ENCODE measurements at regions not wholly inside any gene's neighbourhood (a gene's known extent, or its start where the extent isn't known, plus 50 kb on each side); places are given as distances from the start of the nearest gene placed in this dataset.

- WGBS (ENCODE audit: insufficient coverage) = no CpG with 5 or more reads among the region's 3 CpGs
- H3K4me1 ChIP-seq (ENCODE audit: control insufficient read depth in 1 of 2, extremely low read depth in 1 of 2, insufficient read depth in 2 of 2, low read length in 2 of 2) = no peaks in the 10 kb centered on the region
- no peaks in the 10 kb centered on the region for H3K36me3 ChIP-seq (ENCODE audit: control insufficient read depth in 2 of 2, extremely low read depth in 1 of 2, insufficient read depth in 1 of 2, low read length in 1 of 2)
- no peak overlapping the region for H3K27ac ChIP-seq (ENCODE audit: low read length)
- peaks cover 3 to 16% (median 9%) of the 10 kb centered on the region in 3 donors for H3K9me3 Mint-ChIP-seq
- ATAC-seq (replicated peaks in 1 of 4) (no peak), DNase-seq (no peak)
- H3K36me3 Mint-ChIP-seq = no peaks in the 10 kb centered on the region
- H3K9me3 ChIP-seq = no peaks in the 10 kb centered on the region
- ChIA-PET POLR2A (no interaction called here), CTCF (no interaction called here)
- H3K27ac Mint-ChIP-seq = no peak overlapping the region
- H3K4me3 ChIP-seq (ENCODE audit: control insufficient read depth in 1 of 2, extremely low read depth in 1 of 2, low read length in 1 of 2) = no peak overlapping the region
- no peaks in the 10 kb centered on the region for H3K4me1 Mint-ChIP-seq
- no peak overlapping the region for H3K4me3 Mint-ChIP-seq
- no peaks in the 10 kb centered on the region for H3K27me3 ChIP-seq (replicated peaks in 1 of 2; ENCODE audit: control insufficient read depth in 2 of 2, extremely low read depth in 1 of 2, insufficient read depth in 2 of 2, low read length in 1 of 2)
- no peaks in the 10 kb centered on the region for H3K27me3 Mint-ChIP-seq
Measured at GRCh38 chr5:104267320-104268015, 704.9 kb upstream of the NUDT12 start.

- H3K27ac ChIP-seq (ENCODE audit: low read length) = no peak overlapping the region
- no peaks in the 10 kb centered on the region for H3K9me3 ChIP-seq
- no peak overlapping the region for H3K4me3 ChIP-seq (ENCODE audit: control insufficient read depth in 1 of 2, extremely low read depth in 1 of 2, low read length in 1 of 2)
- H3K27me3 ChIP-seq (replicated peaks in 1 of 2; ENCODE audit: control insufficient read depth in 2 of 2, extremely low read depth in 1 of 2, insufficient read depth in 2 of 2, low read length in 1 of 2) = no peaks in the 10 kb centered on the region
- H3K36me3 ChIP-seq (ENCODE audit: control insufficient read depth in 2 of 2, extremely low read depth in 1 of 2, insufficient read depth in 1 of 2, low read length in 1 of 2) = no peaks in the 10 kb centered on the region
- CTCF ChIA-PET = no interaction called here
- no peaks in the 10 kb centered on the region for H3K36me3 Mint-ChIP-seq
- H3K4me1 Mint-ChIP-seq = no peaks in the 10 kb centered on the region
- WGBS (ENCODE audit: insufficient coverage) = 80% methylated on average over 1 of the region's 1 CpG
- H3K27me3 Mint-ChIP-seq = no peaks in the 10 kb centered on the region
- no peak overlapping the region for H3K27ac Mint-ChIP-seq
- no peak for DNase-seq
- no peaks in the 10 kb centered on the region for H3K4me1 ChIP-seq (ENCODE audit: control insufficient read depth in 1 of 2, extremely low read depth in 1 of 2, insufficient read depth in 2 of 2, low read length in 2 of 2)
- POLR2A ChIA-PET = no interaction called here
- no peak overlapping the region for H3K4me3 Mint-ChIP-seq
- H3K9me3 Mint-ChIP-seq = peaks cover 3 to 23% (median 10%) of the 10 kb centered on the region in 3 donors
- ATAC-seq (replicated peaks in 1 of 4) = no peak
Measured at GRCh38 chr5:104266161-104266560, 703.6 kb upstream of the NUDT12 start.

- Mint-ChIP-seq H3K9me3 (peaks cover 5 to 22% (median 8%) of the 10 kb centered on the region in 3 donors), H3K36me3 (no peaks in the 10 kb centered on the region), H3K4me3 (no peak overlapping the region), H3K27me3 (no peaks in the 10 kb centered on the region), H3K4me1 (no peaks in the 10 kb centered on the region), H3K27ac (no peak overlapping the region)
- no peaks in the 10 kb centered on the region for H3K4me1 ChIP-seq (ENCODE audit: control insufficient read depth in 1 of 2, extremely low read depth in 1 of 2, insufficient read depth in 2 of 2, low read length in 2 of 2)
- H3K9me3 ChIP-seq = no peaks in the 10 kb centered on the region
- no peak overlapping the region for H3K27ac ChIP-seq (ENCODE audit: low read length)
- no peak for DNase-seq
- ChIA-PET POLR2A (no interaction called here), CTCF (no interaction called here)
- no peak for ATAC-seq (replicated peaks in 1 of 4)
- H3K27me3 ChIP-seq (replicated peaks in 1 of 2; ENCODE audit: control insufficient read depth in 2 of 2, extremely low read depth in 1 of 2, insufficient read depth in 2 of 2, low read length in 1 of 2) = no peaks in the 10 kb centered on the region
- no peaks in the 10 kb centered on the region for H3K36me3 ChIP-seq (ENCODE audit: control insufficient read depth in 2 of 2, extremely low read depth in 1 of 2, insufficient read depth in 1 of 2, low read length in 1 of 2)
- no CpG with 5 or more reads among the region's 1 CpG for WGBS (ENCODE audit: insufficient coverage)
- H3K4me3 ChIP-seq (ENCODE audit: control insufficient read depth in 1 of 2, extremely low read depth in 1 of 2, low read length in 1 of 2) = no peak overlapping the region
Measured at GRCh38 chr5:104265531-104266140, 703.0 kb upstream of the NUDT12 start.

- POLR2A ChIA-PET = no interaction called here
- CTCF ChIA-PET = no interaction called here
- Mint-ChIP-seq H3K9me3 (peaks cover 6 to 23% (median 9%) of the 10 kb centered on the region in 3 donors), H3K4me1 (no peaks in the 10 kb centered on the region), H3K4me3 (no peak overlapping the region), H3K27ac (no peak overlapping the region), H3K27me3 (no peaks in the 10 kb centered on the region), H3K36me3 (no peaks in the 10 kb centered on the region)
- Histone ChIP-seq H3K36me3 (ENCODE audit: control insufficient read depth in 2 of 2, extremely low read depth in 1 of 2, insufficient read depth in 1 of 2, low read length in 1 of 2) (no peaks in the 10 kb centered on the region), H3K4me1 (ENCODE audit: control insufficient read depth in 1 of 2, extremely low read depth in 1 of 2, insufficient read depth in 2 of 2, low read length in 2 of 2) (no peaks in the 10 kb centered on the region), H3K4me3 (ENCODE audit: control insufficient read depth in 1 of 2, extremely low read depth in 1 of 2, low read length in 1 of 2) (no peak overlapping the region), H3K27me3 (replicated peaks in 1 of 2; ENCODE audit: control insufficient read depth in 2 of 2, extremely low read depth in 1 of 2, insufficient read depth in 2 of 2, low read length in 1 of 2) (no peaks in the 10 kb centered on the region), H3K9me3 (no peaks in the 10 kb centered on the region), H3K27ac (ENCODE audit: low read length) (no peak overlapping the region)
- DNase-seq (no peak), ATAC-seq (replicated peaks in 1 of 4) (no peak)
- WGBS (ENCODE audit: insufficient coverage) = 59% methylated on average over 3 of the region's 3 CpGs
Measured at GRCh38 chr5:104247260-104247659, 684.7 kb upstream of the NUDT12 start.

GRCh38 chr5:104241046-104241445 lies 678.5 kb upstream of the NUDT12 start:
- POLR2A ChIA-PET = no interaction called here
- H3K27ac Mint-ChIP-seq = no peak overlapping the region
- CTCF ChIA-PET = no interaction called here
- DNase-seq (no peak), ATAC-seq (replicated peaks in 1 of 4) (no peak)
- H3K36me3 Mint-ChIP-seq = no peaks in the 10 kb centered on the region
- Histone ChIP-seq H3K4me1 (ENCODE audit: control insufficient read depth in 1 of 2, extremely low read depth in 1 of 2, insufficient read depth in 2 of 2, low read length in 2 of 2) (no peaks in the 10 kb centered on the region), H3K4me3 (ENCODE audit: control insufficient read depth in 1 of 2, extremely low read depth in 1 of 2, low read length in 1 of 2) (no peak overlapping the region), H3K9me3 (no peaks in the 10 kb centered on the region), H3K27ac (ENCODE audit: low read length) (no peak overlapping the region), H3K27me3 (replicated peaks in 1 of 2; ENCODE audit: control insufficient read depth in 2 of 2, extremely low read depth in 1 of 2, insufficient read depth in 2 of 2, low read length in 1 of 2) (no peaks in the 10 kb centered on the region), H3K36me3 (ENCODE audit: control insufficient read depth in 2 of 2, extremely low read depth in 1 of 2, insufficient read depth in 1 of 2, low read length in 1 of 2) (no peaks in the 10 kb centered on the region)
- H3K27me3 Mint-ChIP-seq = no peaks in the 10 kb centered on the region
- no peak overlapping the region for H3K4me3 Mint-ChIP-seq
- WGBS (ENCODE audit: insufficient coverage) = 88% methylated on average over 3 of the region's 4 CpGs
- H3K4me1 Mint-ChIP-seq = no peaks in the 10 kb centered on the region
- H3K9me3 Mint-ChIP-seq = peaks cover 0 to 6% (median 2%) of the 10 kb centered on the region in 3 donors

- Mint-ChIP-seq H3K27me3 (no peaks in the 10 kb centered on the region), H3K36me3 (no peaks in the 10 kb centered on the region), H3K4me3 (no peak overlapping the region), H3K4me1 (no peaks in the 10 kb centered on the region), H3K9me3 (peaks cover 0 to 1% (median 0%) of the 10 kb centered on the region in 3 donors), H3K27ac (no peak overlapping the region)
- Histone ChIP-seq H3K27me3 (replicated peaks in 1 of 2; ENCODE audit: control insufficient read depth in 2 of 2, extremely low read depth in 1 of 2, insufficient read depth in 2 of 2, low read length in 1 of 2) (no peaks in the 10 kb centered on the region), H3K27ac (ENCODE audit: low read length) (no peak overlapping the region), H3K4me3 (ENCODE audit: control insufficient read depth in 1 of 2, extremely low read depth in 1 of 2, low read length in 1 of 2) (no peak overlapping the region), H3K4me1 (ENCODE audit: control insufficient read depth in 1 of 2, extremely low read depth in 1 of 2, insufficient read depth in 2 of 2, low read length in 2 of 2) (no peaks in the 10 kb centered on the region), H3K36me3 (ENCODE audit: control insufficient read depth in 2 of 2, extremely low read depth in 1 of 2, insufficient read depth in 1 of 2, low read length in 1 of 2) (no peaks in the 10 kb centered on the region), H3K9me3 (peaks cover 1% of the 10 kb centered on the region)
- ATAC-seq (replicated peaks in 1 of 4) (no peak), DNase-seq (no peak)
- ChIA-PET CTCF (no interaction called here), POLR2A (no interaction called here)
- no CpG with 5 or more reads among the region's 5 CpGs for WGBS (ENCODE audit: insufficient coverage)
Measured at GRCh38 chr5:104237586-104237985, 675.0 kb upstream of the NUDT12 start.

All from T-cell (primary cell).